ACC112 (cell line): ENCODE measurements at regions not wholly inside any gene's neighbourhood (a gene's known extent, or its start where the extent isn't known, plus 50 kb on each side); places are given as distances from the start of the nearest gene placed in this dataset.
A peak's percentile ranks its signal among the peaks of the same experiment; 100 is the strongest.

Experiments
- H2AFZ ChIP-seq: fragments of 200-600 bp; sonication (generic); one replicate; pipeline ENCODE4 v1.6.0; 2017; ENCODE audit warnings: antibody characterized with exemption, low read length; ENCODE audit not compliant: unreplicated experiment
- H3K27ac ChIP-seq: fragments of 200-600 bp; sonication (generic); 2 replicates; pipeline ENCODE4 v1.5.1; 2014; ENCODE audit warnings: low read depth, mild to moderate bottlenecking, antibody characterized with exemption, low read length, moderate library complexity
- H3K27me3 ChIP-seq: fragments of 200-600 bp; sonication (generic); 2 replicates; pipeline ENCODE4 v1.6.1; 2014; ENCODE audit warnings: mild to moderate bottlenecking, antibody characterized with exemption, low read length, moderate library complexity, mixed read lengths; ENCODE audit not compliant: insufficient read depth
- H3K36me3 ChIP-seq: fragments of 200-600 bp; sonication (generic); 2 replicates; pipeline ENCODE4 v1.6.1; 2016; ENCODE audit warnings: mild to moderate bottlenecking, antibody characterized with exemption, low read length, moderate library complexity, mixed read lengths; ENCODE audit not compliant: insufficient read depth
- H3K4me1 ChIP-seq: fragments of 200-600 bp; sonication (generic); one replicate; pipeline ENCODE4 v1.6.1; 2016; ENCODE audit warnings: low read length, mixed read lengths; ENCODE audit not compliant: insufficient read depth, unreplicated experiment, control insufficient read depth
- H3K4me3 ChIP-seq: fragments of 200-600 bp; sonication (generic); 2 replicates; pipeline ENCODE4 v1.5.1; 2014; ENCODE audit warnings: mild to moderate bottlenecking, low read depth, low read length
- H3K79me2 ChIP-seq: fragments of 200-600 bp; sonication (generic); one replicate; pipeline ENCODE4 v1.6.0; 2016; ENCODE audit warnings: low read length; ENCODE audit not compliant: control insufficient read depth, unreplicated experiment, insufficient read depth

DNA sequence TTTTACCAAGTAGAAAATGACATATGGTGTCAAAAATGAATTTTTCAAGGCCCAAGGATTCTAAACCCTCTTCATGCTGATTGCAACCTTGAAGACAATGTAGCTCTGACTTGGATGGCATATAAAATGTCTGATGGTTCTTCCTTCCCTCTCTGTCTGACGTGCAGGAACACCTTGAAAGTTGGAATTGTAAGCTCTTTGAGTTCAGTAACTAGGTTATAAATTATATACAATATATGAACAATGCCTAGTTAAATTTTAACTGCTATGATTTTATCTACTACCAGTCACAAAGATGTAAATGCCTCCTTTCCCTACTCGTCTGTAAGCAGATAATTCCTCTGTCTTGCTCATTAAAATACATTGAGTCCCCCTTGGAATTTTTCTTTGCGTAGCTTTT, 89.5 kb upstream of the TMEM17 start:
- no peaks in the 10 kb centered on the region for H3K27me3 ChIP-seq
- H3K27ac ChIP-seq, result peak overlapping the region; percentile 28; the same call in 1 of the 2 replicates
- no peaks in the 10 kb centered on the region for H3K79me2 ChIP-seq
- peaks cover 16% of the 10 kb centered on the region for H3K4me1 ChIP-seq
- H2AFZ ChIP-seq, result peak overlapping the region; percentile 35
- H3K36me3 ChIP-seq, result no peaks in the 10 kb centered on the region
- H3K4me3 ChIP-seq, result no peak overlapping the region

DNA sequence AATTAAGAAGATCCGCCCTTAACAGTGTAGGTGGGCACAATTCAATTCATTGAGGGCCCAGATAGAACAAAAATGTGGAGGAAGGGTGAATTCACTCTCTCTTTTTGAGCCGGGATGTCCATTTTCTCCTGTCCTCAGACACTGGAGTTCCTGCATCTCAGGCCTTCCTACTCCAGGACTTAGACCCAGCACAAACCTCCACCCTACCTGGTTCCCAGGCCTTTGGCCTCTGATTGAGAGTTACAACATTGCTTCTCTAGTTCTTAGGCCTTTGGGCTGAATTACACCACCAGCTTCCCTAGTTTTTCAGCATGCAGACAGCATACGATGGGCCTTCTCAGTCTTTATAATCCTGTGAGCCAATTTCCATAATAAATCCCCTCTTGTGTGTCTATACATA, 87.8 kb upstream of the TMEM17 start:
- Histone ChIP-seq H3K27me3 (no peaks in the 10 kb centered on the region), H3K4me1 (peaks cover 16% of the 10 kb centered on the region), H3K27ac (no peak overlapping the region), H3K79me2 (no peaks in the 10 kb centered on the region), H3K36me3 (no peaks in the 10 kb centered on the region), H2AFZ (no peak overlapping the region), H3K4me3 (no peak overlapping the region)

DNA sequence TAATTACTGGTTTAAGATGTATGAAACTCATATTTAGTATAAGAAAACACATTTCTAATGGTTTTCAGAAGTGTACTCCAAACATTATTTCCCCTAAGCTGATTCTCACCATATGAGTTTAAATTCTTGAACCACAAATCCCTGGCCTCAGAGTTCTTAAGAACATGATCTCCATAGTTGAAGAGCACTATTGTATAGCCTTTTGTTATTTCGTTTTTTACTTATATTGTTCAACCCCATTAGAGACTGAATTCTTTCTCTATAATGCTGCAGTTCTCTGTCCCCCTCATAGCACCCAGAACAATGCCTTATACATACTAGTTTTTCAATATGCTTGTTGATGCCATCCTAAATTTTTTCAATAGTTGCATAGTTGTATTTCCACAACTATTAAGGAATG, 85.5 kb upstream of the TMEM17 start:
- H3K27ac ChIP-seq, result no peak overlapping the region

DNA sequence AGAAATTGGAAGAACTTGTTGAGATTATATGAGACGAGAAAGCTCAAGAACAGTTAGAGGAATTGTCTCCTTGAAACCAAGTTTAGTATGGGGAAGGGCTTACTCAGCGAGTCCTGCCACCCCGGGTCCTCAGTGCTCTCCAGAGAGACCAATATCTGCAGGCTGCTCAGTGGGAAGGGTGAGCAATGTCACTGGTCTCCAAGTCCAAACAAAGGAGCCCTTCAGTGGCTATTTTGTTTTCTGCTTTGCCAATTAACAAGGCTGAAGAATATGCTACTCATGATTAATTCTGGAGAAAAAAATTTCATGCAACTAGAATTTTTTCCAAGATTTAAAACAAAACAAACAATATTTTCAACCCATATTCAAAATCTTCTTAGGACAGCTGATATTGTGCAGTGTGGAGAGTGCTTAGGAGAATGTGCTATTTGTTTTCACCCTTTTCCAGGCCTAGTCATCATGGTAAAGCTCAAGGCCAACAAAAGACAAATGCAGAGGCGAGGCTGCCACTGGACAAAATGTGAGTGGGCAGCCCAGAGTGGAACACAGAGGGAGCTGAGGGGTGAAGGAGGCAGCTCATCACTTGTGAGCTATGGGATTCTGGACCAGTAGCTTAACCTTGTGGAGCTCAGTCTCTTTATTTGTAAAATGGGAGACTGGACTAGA, 83.8 kb upstream of the TMEM17 start:
- Histone ChIP-seq H3K79me2 (no peaks in the 10 kb centered on the region), H3K4me3 (no peak overlapping the region), H3K36me3 (no peaks in the 10 kb centered on the region), H3K4me1 (no peaks in the 10 kb centered on the region), H2AFZ (no peak overlapping the region), H3K27me3 (no peaks in the 10 kb centered on the region), H3K27ac (no peak overlapping the region)

More for the DNA sequence above, 85.5 kb upstream of the TMEM17 start:
- Histone ChIP-seq H3K79me2 (no peaks in the 10 kb centered on the region), H2AFZ (no peak overlapping the region), H3K27me3 (no peaks in the 10 kb centered on the region), H3K4me1 (peaks cover 9% of the 10 kb centered on the region), H3K4me3 (no peak overlapping the region), H3K36me3 (no peaks in the 10 kb centered on the region)

DNA sequence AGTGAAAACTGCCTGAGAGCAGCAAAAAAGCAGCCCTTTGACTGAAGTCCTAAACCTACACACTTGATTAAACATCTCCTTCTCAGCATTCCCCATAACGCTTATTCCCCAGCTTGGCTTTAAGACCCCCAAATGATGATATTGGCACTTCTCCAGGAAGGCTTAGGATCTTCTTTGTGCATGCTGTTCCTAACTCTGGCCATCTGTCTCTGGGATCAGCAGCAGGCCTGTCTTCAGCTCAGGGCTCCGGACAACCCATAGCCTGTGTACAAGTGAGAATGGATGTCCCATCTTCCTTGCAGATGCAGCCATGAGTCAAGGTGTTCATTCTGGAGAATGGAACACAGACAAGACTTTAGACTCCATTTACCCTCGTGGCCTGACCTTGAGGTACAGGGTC, 81.6 kb upstream of the TMEM17 start:
- Histone ChIP-seq H3K27ac (no peak overlapping the region), H2AFZ (no peak overlapping the region)

DNA sequence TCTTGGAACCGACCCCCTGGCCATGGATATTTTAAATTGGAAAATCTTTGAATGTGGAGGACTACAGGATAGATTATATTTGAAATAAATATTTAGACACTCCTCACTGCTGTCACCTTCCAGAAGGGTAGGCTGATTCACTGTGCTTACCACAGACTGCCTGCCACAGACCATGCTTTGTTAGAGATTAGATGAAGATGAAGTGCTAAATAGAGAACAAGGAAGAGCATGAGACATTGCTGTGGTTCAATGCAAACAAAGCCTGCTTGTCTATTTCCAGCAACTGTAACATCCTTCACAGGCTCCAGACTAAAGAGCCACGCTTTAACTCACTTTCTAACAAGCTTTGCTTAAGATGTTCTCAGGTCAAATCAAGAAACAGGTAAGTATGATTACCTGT, 81.0 kb upstream of the TMEM17 start:
- Histone ChIP-seq H3K27ac (no peak overlapping the region), H2AFZ (no peak overlapping the region)

More for the DNA sequence above, 81.6 kb upstream of the TMEM17 start:
- Histone ChIP-seq H3K36me3 (no peaks in the 10 kb centered on the region), H3K4me3 (no peak overlapping the region), H3K79me2 (no peaks in the 10 kb centered on the region), H3K4me1 (no peaks in the 10 kb centered on the region), H3K27me3 (no peaks in the 10 kb centered on the region)

DNA sequence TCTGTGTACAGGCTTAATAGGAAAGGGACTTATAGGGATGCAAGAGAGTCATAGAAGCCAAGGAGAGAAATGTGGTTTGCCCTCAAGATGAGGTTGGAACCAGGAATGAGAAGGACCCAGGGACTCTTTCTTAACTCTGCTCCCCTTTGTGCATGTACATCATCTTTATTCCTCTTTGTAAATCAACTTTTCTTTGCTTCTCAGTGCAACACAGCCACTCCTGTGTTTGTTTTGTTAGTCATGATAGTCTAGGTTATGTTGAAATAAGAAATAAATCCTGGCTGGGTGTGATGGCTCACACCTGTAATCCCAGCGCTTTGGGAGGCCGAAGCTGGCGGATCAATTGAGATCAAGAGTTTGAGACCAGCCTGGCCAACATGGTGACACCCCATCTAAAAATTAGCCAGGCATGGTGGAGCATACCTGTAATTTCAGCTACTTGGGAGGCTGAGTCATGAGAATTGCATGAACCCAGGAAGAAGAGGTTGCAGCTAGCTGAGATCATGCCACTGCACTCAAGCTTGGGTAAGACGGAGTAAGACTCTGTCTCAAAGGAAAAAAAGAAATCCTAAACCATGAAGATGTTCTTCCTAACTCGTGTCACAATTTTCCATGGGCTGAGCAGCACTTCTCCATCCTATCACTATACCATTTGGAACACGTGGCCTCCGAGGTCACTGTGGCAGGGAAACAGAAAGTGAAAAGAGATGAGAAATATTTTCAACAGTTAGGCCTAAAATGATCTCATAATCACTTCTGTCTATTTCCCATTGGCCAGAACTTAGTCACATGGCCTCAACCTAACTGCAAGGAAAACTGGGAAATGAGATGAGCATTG, 73.0 kb upstream of the TMEM17 start:
- peak overlapping the region; percentile 51 for H3K4me3 ChIP-seq
- peak overlapping the region; percentile 96 for H3K27ac ChIP-seq
- H3K27me3 ChIP-seq, result no peaks in the 10 kb centered on the region
- peak overlapping the region; percentile 90 for H2AFZ ChIP-seq
- no peaks in the 10 kb centered on the region for H3K79me2 ChIP-seq
- peaks cover 46% of the 10 kb centered on the region for H3K4me1 ChIP-seq
- H3K36me3 ChIP-seq, result no peaks in the 10 kb centered on the region

More for the DNA sequence above, 81.0 kb upstream of the TMEM17 start:
- H3K79me2 ChIP-seq, result no peaks in the 10 kb centered on the region
- H3K36me3 ChIP-seq, result no peaks in the 10 kb centered on the region
- H3K4me3 ChIP-seq, result no peak overlapping the region
- no peaks in the 10 kb centered on the region for H3K4me1 ChIP-seq
- no peaks in the 10 kb centered on the region for H3K27me3 ChIP-seq

DNA sequence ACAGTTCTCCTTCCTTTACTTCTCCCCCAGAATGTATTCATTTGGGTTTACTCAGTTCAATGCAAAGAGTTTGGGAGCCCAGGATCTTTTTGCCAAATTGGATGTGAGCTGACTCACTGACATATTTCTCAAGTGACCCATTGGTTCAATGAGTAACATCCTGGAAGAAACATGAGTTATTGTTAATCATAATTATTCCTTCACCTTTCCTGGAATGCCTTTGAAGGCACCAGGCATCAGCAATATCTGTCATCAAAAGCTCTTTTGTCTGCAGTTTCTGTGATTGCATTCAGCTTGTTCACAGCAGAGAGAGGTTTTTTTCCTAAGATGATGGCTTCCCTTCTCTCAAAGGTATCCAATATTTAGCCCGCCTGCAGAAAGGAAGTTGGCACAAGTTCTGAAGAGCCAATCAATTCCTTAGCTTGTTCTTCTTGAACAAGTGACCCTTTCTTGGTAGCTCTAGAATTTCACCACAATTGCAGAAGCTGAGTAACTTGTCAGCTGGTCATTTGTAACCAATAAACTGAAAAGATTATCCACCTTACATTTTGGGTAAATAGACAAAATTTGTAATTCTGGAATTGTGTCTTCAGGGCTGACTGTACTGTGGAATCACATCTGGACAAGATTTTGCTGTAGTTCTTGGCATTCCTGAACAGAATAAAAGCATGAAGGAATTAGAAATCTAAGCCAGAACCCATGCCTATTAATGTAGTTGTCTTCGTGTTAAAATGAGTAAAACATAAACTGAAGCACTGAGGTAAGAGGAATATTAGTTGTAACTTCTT, 72.2 kb upstream of the TMEM17 start:
- peak overlapping the region; percentile 58 for H2AFZ ChIP-seq
- peak overlapping the region; percentile 96 for H3K27ac ChIP-seq
- no peaks in the 10 kb centered on the region for H3K79me2 ChIP-seq
- no peaks in the 10 kb centered on the region for H3K27me3 ChIP-seq
- peak overlapping the region; percentile 20 for H3K4me3 ChIP-seq
- H3K4me1 ChIP-seq, result peaks cover 50% of the 10 kb centered on the region
- H3K36me3 ChIP-seq, result no peaks in the 10 kb centered on the region

DNA sequence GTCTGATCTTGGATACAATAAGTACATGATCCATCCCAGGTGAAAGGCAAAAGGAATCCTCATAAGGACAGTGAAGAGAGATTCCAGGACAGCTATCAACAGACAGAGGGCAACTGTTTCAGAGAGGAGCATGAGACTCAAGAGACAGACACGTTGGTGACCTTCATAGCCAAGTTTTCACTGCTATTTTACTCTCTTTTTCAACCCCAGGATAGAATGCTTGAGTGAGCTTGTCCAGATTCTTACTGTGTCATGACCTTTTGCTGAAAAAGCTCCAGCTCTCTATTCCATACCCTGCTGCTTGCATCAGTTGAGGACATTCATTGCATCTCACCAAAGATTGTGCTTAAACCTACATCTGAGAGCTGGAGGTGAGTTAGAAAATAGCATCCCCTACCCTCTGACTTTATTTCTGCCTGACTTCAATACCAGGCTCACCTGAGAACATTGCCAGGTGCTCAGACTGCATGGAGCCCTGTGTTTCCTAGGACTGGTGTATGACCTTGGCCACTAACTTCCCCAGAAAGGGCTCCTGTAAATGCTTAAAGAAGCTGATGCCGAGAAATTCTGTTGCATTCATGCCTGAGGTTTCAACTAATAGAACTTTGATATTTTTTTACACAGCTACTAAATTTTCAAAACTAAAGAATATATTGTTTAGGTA, 70.4 kb upstream of the TMEM17 start:
- Histone ChIP-seq H3K36me3 (no peaks in the 10 kb centered on the region), H2AFZ (peak overlapping the region; percentile 46), H3K27me3 (no peaks in the 10 kb centered on the region), H3K79me2 (no peaks in the 10 kb centered on the region), H3K4me1 (peaks cover 50% of the 10 kb centered on the region), H3K27ac (no peak overlapping the region), H3K4me3 (no peak overlapping the region)

DNA sequence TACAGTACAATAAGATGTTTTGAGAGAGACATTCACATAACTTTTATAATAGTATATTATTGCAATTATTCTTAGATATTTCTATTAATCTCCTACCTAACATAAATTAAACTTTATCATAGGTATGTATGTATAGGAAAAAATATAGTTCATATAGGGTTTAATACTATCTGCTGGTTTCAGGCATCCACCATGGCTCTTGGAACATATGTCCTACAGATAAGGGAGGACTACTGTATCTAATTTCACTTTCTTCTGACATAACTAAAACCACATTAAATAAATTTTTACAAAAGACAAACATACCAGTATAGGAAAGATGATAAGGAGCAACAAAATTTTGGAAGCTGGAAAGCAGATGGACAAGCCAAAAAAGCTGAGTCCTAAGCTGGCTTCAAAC, 67.9 kb upstream of the TMEM17 start:
- Histone ChIP-seq H3K27ac (no peak overlapping the region), H3K36me3 (no peaks in the 10 kb centered on the region), H3K79me2 (no peaks in the 10 kb centered on the region), H2AFZ (no peak overlapping the region), H3K27me3 (no peaks in the 10 kb centered on the region), H3K4me3 (no peak overlapping the region), H3K4me1 (peaks cover 35% of the 10 kb centered on the region)
